Renal cortex interstitium (tissue), 11 donors: ENCODE measurements at regions not wholly inside any gene's neighbourhood (a gene's known extent, or its start where the extent isn't known, plus 50 kb on each side); places are given as distances from the start of the nearest gene placed in this dataset.
"Not testable (repeated sequence)": the region's sequence is repeated elsewhere in the genome, so short reads cannot be mapped to it uniquely, and the experiment has no call there.

Experiments used
- DNase-seq, 11 donors: peaks; one replicate each; pipeline ENCODE4 v3.0.0-alpha.2; 2013; ENCODE audit warnings: low read depth in 9 of 11, low spot score in 4 of 11; ENCODE audit errors: extremely low read depth in 1 of 11

DNA sequence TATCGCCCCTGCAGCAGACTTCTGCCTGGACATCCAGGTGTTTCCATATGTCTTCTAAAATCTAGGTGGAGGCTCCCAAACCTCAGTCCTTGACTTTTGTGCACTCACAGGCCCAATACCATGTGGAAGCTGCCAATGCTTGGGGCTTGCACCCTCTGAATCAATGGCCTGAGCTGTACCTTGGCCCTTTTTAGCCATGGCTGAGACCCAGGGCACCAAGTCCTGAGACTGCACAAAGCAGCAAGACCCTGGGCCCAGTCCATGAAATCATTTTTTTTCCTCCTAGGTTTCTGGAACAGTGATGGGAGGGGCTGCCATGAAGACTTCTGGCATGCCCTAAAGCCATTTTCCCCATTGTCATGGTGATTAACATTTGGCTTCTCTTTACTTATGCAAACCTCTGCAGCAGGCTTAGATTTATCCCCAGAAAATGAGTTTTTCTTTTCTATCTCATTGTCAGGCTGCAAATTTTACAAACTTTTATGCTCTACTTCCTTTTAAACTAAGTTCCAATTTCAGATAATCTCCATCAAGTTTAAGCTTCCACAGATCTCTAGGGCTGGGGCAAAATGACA is 1445.8 kb upstream of the FLRT2 start:
- no peak for DNase-seq

- DNase-seq: no peak
These were observed 1444.5 kb upstream of the FLRT2 start for GRCh38 chr14:84085493-84085892.

DNA sequence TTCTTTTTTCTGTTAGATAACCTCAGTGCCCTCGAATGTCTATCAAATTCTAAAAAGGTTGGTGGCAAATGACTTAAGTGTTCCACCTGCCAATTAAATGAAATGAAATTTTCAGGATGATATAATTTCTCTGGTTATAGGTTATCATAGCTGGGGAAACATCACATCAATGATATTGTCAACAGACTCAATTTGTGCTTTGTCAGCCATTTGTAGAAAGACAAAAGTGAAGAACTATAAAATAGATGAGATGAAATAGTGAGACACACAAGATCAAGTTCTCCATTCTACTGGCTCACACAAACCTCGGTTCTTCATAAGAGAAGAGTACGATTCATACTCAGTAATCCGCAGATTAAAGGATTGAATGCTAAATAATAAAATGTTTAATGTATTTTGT is 1443.2 kb upstream of the FLRT2 start:
- DNase-seq: no peak

DNA sequence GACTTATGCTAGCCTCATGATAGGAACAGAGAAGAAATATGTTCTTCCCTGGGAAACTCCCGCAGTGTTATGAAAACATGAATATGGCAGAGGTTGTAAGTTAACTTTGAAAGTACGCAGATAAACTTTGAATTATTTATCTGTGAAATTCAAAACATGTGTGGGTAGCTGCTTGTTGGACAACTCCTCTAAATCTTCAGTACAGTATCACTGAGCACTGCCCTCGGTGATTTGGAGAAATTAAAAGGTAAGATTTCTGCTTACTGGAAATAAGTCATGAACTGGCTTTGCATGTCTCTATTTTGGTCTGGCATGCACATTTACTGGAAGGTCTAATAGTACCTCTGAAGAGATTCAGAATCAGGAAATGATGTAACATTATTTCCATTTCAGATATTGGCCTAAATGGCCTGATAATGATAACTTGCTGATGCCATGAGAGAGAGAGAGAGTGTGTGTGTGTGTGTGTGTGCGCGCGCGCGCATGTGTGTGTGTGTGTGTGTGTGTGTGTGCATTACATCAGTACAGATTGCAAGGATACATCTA is 1441.9 kb upstream of the FLRT2 start:
- no peak for DNase-seq

DNA sequence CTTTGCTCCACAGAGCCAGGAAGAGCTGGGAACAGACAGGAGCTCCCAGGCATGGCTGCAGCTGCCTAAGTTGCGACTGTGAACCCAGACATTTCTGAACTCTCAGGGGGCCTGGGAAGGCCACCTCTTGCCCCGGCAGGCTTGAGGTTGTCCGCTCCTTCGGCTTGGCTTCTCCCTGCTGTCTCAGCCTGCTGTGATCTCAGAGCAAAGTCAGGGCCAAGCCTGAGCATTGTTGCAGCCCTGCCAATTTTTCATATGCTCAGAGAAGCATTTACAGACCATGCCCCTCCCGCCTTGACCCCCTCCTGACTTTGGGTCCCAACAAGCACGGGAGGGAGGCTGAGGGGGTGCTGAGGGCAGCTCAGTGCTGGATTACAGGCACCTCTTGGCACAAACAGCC is 1439.1 kb upstream of the FLRT2 start:
- no peak for DNase-seq

- no peak for DNase-seq
These were observed 1434.3 kb upstream of the FLRT2 start for GRCh38 chr14:84095681-84096080.

GRCh38 chr14:84098261-84098660 is 1431.7 kb upstream of the FLRT2 start:
- DNase-seq: no peak

DNA sequence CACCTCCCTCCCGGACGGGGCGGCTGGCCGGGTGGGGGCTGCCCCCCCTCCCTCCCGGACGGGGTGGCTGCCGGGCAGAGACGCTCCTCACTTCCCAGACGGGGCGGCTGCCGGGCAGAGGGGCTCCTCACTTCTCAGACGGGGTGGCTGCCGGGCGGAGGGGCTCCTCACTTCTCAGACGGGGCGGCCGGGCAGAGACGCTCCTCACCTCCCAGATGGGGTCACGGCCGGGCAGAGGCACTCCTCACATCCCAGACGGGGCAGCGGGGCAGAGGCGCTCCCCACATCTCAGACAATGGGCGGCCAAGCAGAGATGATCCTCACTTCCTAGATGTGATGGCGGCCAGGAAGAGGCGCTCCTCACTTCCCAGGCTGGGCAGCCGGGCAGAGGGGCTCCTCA is 1430.4 kb upstream of the FLRT2 start:
- DNase-seq: not testable (repeated sequence)

- no peak for DNase-seq
These were observed 1422.1 kb upstream of the FLRT2 start for GRCh38 chr14:84107835-84108343.

DNA sequence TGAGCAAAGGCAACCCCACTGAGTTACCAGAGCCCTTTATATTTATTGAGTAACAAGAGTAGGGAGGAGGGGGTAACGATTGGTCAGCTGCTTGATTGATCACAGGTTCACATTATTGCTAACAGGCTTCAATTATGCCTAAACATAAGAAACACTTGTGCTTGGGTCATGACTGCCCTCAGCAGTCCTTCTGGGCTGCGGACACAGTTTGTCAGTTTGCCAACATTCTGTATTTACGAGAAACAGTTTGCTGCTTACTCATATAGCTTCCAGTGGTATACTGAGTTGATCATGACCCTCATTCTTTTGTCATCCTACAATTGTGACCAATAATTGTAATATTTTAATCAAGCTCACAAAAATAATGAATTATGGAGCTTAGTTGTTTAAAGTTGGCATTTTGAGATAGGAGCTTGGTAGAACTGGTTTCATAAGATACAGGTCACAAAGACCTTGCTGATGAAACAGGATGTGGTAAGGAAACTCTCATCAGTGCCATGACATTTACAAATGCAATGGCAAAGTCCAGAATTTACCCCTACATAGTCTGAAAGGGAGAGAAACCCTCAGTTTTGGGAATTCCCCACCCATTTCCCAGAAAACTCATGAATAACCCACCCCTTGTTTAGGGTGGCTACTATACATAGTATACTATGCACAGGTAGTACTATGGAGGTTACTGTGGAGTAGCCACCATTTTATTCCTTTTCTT is 1421.0 kb upstream of the FLRT2 start:
- no peak for DNase-seq

DNA sequence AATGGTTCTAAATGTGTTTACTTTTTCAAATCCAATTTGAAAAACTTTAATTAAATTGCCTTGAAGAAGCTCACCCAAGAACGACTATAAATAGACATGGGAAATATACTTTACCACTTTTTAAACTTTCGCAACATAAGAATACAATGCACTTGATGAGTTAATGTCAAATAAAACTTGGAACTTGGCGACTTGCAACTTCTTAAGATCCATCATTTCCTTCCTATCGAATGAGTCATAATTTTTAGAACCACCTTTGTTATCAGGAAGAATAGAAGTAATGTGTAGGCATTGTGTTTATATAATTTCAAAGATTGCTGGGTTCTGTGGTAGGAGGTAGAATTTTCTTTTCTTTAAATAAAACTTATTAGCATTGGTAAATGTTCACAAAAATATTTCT is 1417.4 kb upstream of the FLRT2 start:
- no peak for DNase-seq

- no peak for DNase-seq
These were observed 1404.3 kb upstream of the FLRT2 start for GRCh38 chr14:84125676-84126075.

DNA sequence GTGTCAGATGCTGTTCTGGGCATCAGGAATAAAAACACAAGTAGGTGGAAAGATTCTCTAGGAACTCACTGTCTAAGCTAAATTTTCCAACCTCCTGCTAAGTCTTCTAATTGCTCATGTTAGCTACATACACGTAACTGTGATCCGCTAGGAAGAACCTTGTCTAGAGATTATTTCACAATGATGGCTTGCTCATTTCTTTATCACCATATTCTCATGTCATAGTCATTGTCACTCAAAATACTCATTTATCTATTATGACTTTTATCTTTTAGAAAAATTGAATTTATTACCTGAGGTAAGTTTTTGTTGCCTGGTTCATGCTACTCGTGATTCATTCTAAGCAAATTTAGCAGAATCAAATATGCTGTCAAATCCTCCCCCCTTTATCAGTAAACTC is 1402.4 kb upstream of the FLRT2 start:
- no peak for DNase-seq

DNA sequence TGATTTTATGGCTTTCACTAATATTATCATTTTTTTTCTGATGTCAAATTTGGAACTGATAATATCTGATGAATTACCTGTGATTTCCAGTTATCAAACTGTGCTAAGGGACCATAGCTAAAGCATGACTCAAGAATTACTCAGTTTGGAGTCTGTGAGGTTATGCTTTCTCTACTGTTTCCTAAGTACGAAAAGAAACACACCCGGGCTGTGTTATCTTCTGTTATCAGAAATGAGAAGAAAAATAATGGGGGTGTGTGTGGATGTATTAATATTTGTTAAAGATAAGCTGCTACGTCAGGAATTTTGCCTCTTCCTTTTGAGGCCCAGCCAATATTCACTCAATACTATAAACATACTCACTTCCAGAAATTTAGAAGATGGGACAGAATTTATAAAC is 1401.9 kb upstream of the FLRT2 start:
- DNase-seq: no peak

GRCh38 chr14:84129007-84129406 is 1400.9 kb upstream of the FLRT2 start:
- DNase-seq: no peak

DNA sequence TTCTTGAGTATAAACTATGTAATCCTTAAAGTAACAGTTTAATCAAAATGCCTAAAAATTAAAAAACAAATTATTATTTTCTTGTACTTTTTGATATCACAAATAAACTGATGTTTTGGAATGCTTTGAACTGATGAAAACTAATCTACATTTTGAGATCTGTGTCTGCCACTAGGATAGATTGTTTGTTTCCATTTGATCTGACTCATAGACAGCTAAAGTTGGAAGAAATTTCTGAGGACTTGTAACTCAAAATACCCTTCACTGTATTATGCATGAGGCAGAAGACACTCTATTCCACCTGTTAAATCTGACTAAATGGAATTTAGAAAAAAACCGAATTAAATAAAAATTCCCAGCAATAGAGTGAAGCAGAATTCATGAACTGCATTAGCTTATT is 1400.0 kb upstream of the FLRT2 start:
- DNase-seq: no peak

GRCh38 chr14:84131924-84132323 is 1398.0 kb upstream of the FLRT2 start:
- DNase-seq: no peak

GRCh38 chr14:84144166-84144565 is 1385.8 kb upstream of the FLRT2 start:
- no peak for DNase-seq

- DNase-seq: no peak
These were observed 1377.5 kb upstream of the FLRT2 start for GRCh38 chr14:84152452-84152851.

- DNase-seq: no peak
These were observed 1367.3 kb upstream of the FLRT2 start for GRCh38 chr14:84162633-84163032.

GRCh38 chr14:84167026-84167425 is 1362.9 kb upstream of the FLRT2 start:
- DNase-seq: no peak
